ENCODE measurements at regions not wholly inside any gene's neighbourhood (a gene's known extent, or its start where the extent isn't known, plus 50 kb on each side); places are given as distances from the start of the nearest gene placed in this dataset.

DNA sequence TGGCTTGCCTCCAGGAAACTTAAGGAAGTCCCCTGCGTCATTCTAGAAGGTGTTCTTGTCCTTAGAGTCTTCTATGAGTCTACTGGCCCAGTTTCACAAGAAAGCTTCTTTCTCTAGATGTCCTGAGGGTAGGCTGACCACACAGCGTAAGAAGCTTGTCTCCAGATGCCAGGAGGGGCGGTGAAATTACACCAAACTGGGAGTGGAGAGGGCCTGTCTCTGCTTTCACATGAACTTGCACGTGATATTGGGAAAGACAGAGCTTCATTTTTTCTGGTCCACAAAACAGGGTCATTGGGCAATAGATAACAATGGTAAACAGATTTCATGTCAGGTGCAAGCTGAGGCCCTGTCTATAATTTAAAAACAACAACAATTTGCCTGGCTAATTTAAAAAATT lies 85.7 kb upstream of the TBX3 start:
- WGBS, 2 experiments (ENCODE audit: extremely low coverage in 1 of 2, insufficient coverage in 1 of 2, insufficient read length in 1 of 2, insufficient replicate concordance in 2 of 2, low coverage in 1 of 2, low lambda C conversion rate in 2 of 2, missing lambda C conversion rate in 1 of 2), result 86% methylated on average over 4 of the region's 4 CpGs; no CpG with 5 or more reads in 1 of the 2 experiments
- no peak overlapping the region for H3K9ac ChIP-seq (replicated peaks in 1 of 4; ENCODE audit: extremely low read depth in 1 of 4, low read depth in 3 of 4, low read length in 3 of 4)
- ChIA-PET POLR2A (ENCODE audit: partially characterized antibody) (no interaction called here), CTCF (ENCODE audit: partially characterized antibody) (interaction anchor here (0.6 to 1.0 kb wide), 3 partner anchors 13 to 671 kb away, joined by 3 to 4 read pairs (median 3); no protein-coding TSS in a partner anchor)
- H3K4me3 ChIP-seq (ENCODE audit: extremely low read depth in 1 of 4, insufficient read depth in 2 of 4, low read depth in 3 of 4, low read length in 4 of 4), result no peak overlapping the region
- H3K4me2 ChIP-seq (ENCODE audit: insufficient read depth in 1 of 2, low read depth in 2 of 2, low read length in 2 of 2), result no peak overlapping the region
- no peaks in the 10 kb centered on the region for H3K79me1 ChIP-seq (ENCODE audit: low read depth, low read length)
- no peak overlapping the region for H2AK5ac ChIP-seq (ENCODE audit: low read depth, low read length)
- H2AFZ ChIP-seq (ENCODE audit: low read length), result no peak overlapping the region
- H3K79me2 ChIP-seq (ENCODE audit: control insufficient read depth in 1 of 2, insufficient read depth in 2 of 2, low read length in 2 of 2), result no peaks in the 10 kb centered on the region
- H4K91ac ChIP-seq (replicated peaks; ENCODE audit: insufficient read length, low read length), result no peak overlapping the region
- H3K23ac ChIP-seq (ENCODE audit: insufficient read length), result no peak overlapping the region
- FAIRE-seq, result no peak
- no peak overlapping the region for H3K14ac ChIP-seq (ENCODE audit: insufficient read length)
- no peak overlapping the region for H3K27ac ChIP-seq (ENCODE audit: low read depth, low read length)
- H2BK120ac ChIP-seq (replicated peaks; ENCODE audit: low read depth, low read length), result no peak overlapping the region
- H3K23me2 ChIP-seq (ENCODE audit: low read depth, low read length), result no peaks in the 10 kb centered on the region
- H3K4ac ChIP-seq (replicated peaks; ENCODE audit: insufficient read length, low read depth, low read length), result no peak overlapping the region
- H3K56ac ChIP-seq (replicated peaks; ENCODE audit: insufficient read length, low read depth, low read length), result no peak overlapping the region
- H3K27me3 ChIP-seq (replicated peaks in 1 of 4; ENCODE audit: control insufficient read depth in 3 of 4, extremely low read depth in 1 of 4, insufficient read depth in 3 of 4, low read length in 3 of 4), result no peaks in the 10 kb centered on the region
- no peak overlapping the region for H4K5ac ChIP-seq (ENCODE audit: insufficient read length, low read depth, low read length)
- H2BK5ac ChIP-seq (ENCODE audit: low read depth, low read length), result no peak overlapping the region
- H4K8ac ChIP-seq (ENCODE audit: extremely low read depth, insufficient read depth, low read length), result no peak overlapping the region
- no peaks in the 10 kb centered on the region for H3K4me1 ChIP-seq (replicated peaks in 1 of 4; ENCODE audit: control insufficient read depth in 3 of 4, insufficient read depth in 4 of 4, low read length in 3 of 4)
- no peak for DNase-seq (ENCODE audit: low read depth in 1 of 2, low spot score in 2 of 2)
- H3K36me3 ChIP-seq (ENCODE audit: control insufficient read depth in 2 of 4, insufficient read depth in 4 of 4, low read length in 3 of 4), result no peaks in the 10 kb centered on the region
- TF ChIP-seq SP2 (IDR thresholded peaks at IDR 0.05; ENCODE audit: low read length) (no peak), SIRT6 (IDR thresholded peaks at IDR 0.05; ENCODE audit: low read length) (no peak), TEAD4 (IDR thresholded peaks at IDR 0.05; ENCODE audit: low read depth, low read length) (no peak)
- no peak overlapping the region for H2BK12ac ChIP-seq (ENCODE audit: low read depth, low read length)
- no peaks in the 10 kb centered on the region for H3K9me3 ChIP-seq (ENCODE audit: insufficient read depth in 2 of 2, low read depth in 1 of 2, low read length in 1 of 2)
- no peaks in the 10 kb centered on the region for H4K20me1 ChIP-seq (replicated peaks in 1 of 2; ENCODE audit: control insufficient read depth in 1 of 2, insufficient read depth in 2 of 2, low read length in 2 of 2)
- no peak overlapping the region for H2BK20ac ChIP-seq (ENCODE audit: low read length)
- H3K18ac ChIP-seq (ENCODE audit: extremely low read depth, low read length), result no peak overlapping the region
- no peak overlapping the region for H2BK15ac ChIP-seq (ENCODE audit: low read length)

Data from H1 (cell line).